GM12874 (cell line): ENCODE measurements at regions not wholly inside any gene's neighbourhood (a gene's known extent, or its start where the extent isn't known, plus 50 kb on each side); places are given as distances from the start of the nearest gene placed in this dataset.

Experiments used
- TF ChIP-seq, protein P1 (sequence below): IDR thresholded peaks from 2 replicates; pipeline ENCODE4 v1.5.1; 2011; ENCODE audit warnings: low read depth, mild to moderate bottlenecking, control low read depth, low read length, moderate library complexity; ENCODE audit not compliant: insufficient read depth

DNA sequence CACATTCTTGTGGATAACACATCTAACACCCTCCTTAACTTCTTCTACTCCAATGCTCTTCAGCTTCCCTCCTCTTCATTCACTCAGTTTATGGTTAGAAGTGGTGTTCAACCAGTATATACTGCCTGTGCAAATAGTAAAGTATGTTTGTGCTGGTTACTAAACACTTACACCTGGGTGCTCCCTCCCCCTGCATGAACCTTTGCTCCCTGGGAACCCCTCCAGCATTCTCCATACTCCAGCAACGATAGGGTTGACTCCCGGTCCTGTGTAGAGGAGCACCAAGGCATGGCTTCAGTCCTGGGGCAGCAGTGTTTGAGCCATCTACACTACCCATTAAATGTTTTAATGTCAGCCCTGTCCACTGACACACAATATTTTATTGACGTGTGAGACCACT lies 407.5 kb upstream of the DPH6 start:
- TF ChIP-seq, protein P1, sequence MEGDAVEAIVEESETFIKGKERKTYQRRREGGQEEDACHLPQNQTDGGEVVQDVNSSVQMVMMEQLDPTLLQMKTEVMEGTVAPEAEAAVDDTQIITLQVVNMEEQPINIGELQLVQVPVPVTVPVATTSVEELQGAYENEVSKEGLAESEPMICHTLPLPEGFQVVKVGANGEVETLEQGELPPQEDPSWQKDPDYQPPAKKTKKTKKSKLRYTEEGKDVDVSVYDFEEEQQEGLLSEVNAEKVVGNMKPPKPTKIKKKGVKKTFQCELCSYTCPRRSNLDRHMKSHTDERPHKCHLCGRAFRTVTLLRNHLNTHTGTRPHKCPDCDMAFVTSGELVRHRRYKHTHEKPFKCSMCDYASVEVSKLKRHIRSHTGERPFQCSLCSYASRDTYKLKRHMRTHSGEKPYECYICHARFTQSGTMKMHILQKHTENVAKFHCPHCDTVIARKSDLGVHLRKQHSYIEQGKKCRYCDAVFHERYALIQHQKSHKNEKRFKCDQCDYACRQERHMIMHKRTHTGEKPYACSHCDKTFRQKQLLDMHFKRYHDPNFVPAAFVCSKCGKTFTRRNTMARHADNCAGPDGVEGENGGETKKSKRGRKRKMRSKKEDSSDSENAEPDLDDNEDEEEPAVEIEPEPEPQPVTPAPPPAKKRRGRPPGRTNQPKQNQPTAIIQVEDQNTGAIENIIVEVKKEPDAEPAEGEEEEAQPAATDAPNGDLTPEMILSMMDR, result no peak

DNA sequence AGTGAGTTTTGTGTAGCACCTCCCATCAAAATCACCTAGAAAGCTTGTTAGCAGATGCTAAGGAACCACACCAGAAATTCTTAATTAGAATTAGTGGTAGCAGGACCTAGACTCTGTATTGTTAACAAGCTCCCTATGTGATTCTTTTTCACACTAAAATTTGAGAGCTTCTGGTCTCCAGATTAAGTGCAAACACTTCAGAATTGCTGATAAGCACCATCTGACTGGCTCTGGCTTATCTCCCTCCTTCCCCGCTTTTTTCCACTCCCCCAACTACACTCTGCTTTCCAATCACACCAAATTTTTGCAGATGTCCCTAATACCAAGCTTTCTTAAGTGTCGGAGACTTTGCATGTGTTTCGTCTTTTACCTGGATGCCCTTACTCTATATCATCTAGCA lies 410.1 kb upstream of the DPH6 start:
- TF ChIP-seq, protein P1, result no peak

DNA sequence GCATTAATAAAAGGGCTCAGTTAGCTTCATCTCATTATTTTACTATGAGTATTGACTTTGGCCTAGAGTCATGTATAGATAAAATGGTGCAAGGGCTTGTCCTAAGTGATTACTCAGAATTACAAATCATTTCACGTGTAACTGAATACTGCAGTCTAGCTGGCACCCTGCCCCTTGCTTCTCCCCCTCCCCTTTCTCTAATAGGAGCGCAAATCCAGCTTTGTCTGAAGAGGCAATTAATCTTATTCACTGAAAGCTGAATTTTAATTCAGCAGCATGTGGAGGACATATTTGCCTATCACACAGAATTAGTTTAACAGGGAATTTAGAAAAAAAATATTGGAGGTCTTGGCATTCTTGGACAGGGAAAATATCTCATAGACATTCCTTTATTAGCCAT lies 412.1 kb upstream of the DPH6 start:
- TF ChIP-seq, protein P1, result no peak

DNA sequence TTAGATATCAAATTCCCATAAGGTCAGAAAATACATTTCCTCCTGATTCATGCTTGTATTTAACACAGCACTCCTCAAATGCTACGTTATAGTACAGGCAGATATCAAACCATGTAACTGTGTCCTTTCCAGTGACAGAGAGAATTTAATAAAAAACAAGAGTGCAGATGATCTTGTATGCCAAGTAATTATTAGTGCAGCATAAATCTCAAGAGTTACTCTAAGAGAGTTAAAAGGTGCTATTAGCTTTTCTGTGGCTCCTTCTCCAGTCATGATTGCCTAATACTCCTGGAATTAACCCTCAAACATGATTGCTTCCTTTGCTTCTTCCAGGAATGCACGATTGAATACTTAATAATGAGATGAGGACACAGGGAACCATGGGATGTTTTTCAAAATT lies 413.0 kb upstream of the DPH6 start:
- TF ChIP-seq, protein P1, result no peak

DNA sequence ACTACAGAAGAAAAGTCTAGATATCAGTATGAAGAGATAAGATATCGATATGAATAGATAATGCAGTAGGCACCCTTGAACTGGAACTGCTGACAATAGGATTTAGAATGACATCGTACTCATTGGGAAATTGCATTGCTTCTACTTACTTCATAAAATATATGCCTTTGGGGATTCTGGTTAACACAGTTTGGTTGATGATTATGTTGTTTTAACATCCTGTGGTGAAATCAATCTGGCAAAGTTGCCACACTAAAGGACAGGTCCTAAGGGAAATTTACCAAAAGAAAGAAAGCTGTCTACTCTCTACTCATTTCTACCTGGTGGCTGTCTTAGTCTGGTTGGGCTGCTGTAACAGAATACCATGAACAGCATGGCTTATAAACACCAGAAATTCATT lies 417.4 kb upstream of the DPH6 start:
- TF ChIP-seq, protein P1, result no peak

DNA sequence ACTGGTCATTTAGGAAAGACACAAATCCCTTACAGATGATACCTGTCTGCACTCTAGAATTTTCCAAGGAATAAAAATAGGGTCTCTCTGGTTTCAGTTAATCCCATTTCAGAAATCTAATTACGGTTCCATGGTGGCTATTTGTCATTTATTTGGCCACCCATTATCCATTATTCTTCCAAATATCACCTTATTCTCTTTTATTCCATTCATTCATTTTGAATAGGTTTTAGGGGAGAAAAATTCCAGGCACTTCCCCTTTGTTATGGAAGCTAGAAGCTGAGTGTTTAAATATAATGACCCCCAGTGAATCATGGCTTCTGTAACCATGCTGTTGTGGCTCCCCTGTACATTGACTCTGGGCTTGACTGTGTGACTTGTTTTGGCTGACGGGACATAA lies 420.8 kb upstream of the DPH6 start:
- TF ChIP-seq, protein P1, result no peak

DNA sequence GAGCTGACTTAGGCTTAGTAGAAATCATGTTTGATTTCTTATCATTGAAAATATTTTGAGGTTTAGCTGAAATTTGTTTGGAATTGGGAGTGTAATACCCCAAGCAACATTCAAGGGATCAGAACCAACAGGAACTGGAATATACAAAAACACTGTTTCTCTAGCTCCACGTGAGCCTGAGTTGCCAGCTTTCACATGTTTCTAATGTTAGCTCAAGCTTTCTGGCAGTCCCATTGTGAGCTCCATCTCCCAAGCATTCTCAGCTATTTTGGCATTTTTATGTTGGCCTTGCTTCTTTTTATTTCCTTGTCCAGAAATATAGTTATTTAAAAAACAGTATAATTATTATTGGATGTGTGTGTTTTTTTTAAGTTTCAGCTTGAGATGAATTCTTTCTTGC lies 427.1 kb upstream of the DPH6 start:
- TF ChIP-seq, protein P1, result no peak

DNA sequence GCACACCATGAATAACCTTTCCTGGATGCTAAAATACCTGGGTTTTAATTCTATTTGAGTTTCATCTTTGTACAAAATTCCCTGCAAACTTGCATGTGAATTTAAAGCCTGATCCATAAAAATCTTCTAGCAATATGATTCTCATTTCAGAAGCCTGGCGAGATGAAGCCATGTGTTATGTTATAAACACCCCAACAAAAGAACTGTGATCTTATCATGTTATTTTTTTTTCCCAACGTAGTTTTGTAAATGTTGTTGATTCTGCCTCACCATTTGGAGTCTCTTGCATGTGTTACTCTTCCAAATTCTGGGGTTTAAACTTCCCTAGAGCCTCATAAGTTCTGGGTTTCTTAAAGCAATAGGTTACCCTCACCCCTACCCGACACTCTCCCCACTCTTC lies 428.1 kb upstream of the DPH6 start:
- TF ChIP-seq, protein P1, result no peak
